ENCODE measurements at regions not wholly inside any gene's neighbourhood (a gene's known extent, or its start where the extent isn't known, plus 50 kb on each side); places are given as distances from the start of the nearest gene placed in this dataset.

- Histone ChIP-seq H3K79me2 (ENCODE audit: control insufficient read depth, insufficient read depth, low read length) (no peaks in the 10 kb centered on the region), H4K20me1 (ENCODE audit: control insufficient read depth, insufficient read depth) (no peaks in the 10 kb centered on the region), H3K27ac (ENCODE audit: control insufficient read depth, insufficient read depth) (no peak overlapping the region), H3K4me1 (ENCODE audit: control insufficient read depth, insufficient read depth, low read length) (no peaks in the 10 kb centered on the region), H3K36me3 (ENCODE audit: control insufficient read depth in 2 of 2, insufficient read depth in 2 of 2, low read length in 1 of 2) (no peaks in the 10 kb centered on the region), H3K9me3 (replicated peaks; ENCODE audit: control insufficient read depth, insufficient read depth, low read length) (no peaks in the 10 kb centered on the region), H3K27me3 (replicated peaks in 1 of 2; ENCODE audit: control insufficient read depth in 2 of 2, insufficient read depth in 2 of 2, low read length in 1 of 2) (peaks cover 0 to 2% of the 10 kb centered on the region in 2 experiments; a peak in 1 of 4 replicates), H3K9ac (ENCODE audit: control insufficient read depth, insufficient read depth, low read length) (no peak overlapping the region), H3K4me3 (no peak overlapping the region), H2AFZ (ENCODE audit: control insufficient read depth, low read depth, low read length) (no peak overlapping the region), H3K4me2 (ENCODE audit: control insufficient read depth, insufficient read depth) (no peak overlapping the region)
- ATAC-seq (no peak), DNase-seq (ENCODE audit: low read depth, low spot score) (no peak), FAIRE-seq (no peak)
- CTCF ChIA-PET: no interaction called here
- SMC1A ChIA-PET (ENCODE audit: uncharacterized antibody, unreplicated experiment): no interaction called here
- no TSS peak for BruUV-seq (replicated peaks)
- POLR2A ChIA-PET: no interaction called here
- intact Hi-C loops (cut with micrococcal nuclease; ENCODE audit: unreplicated experiment) (no loop called here), in situ Hi-C loops (cut with MboI) (no loop called here)
- 60% methylated on average over 5 of the region's 5 CpGs for WGBS (ENCODE audit: insufficient coverage, insufficient replicate concordance, low lambda C conversion rate, missing lambda C conversion rate)
- RAD21 ChIA-PET (ENCODE audit: unreplicated experiment): no interaction called here
- no peak for TF ChIP-seq CEBPZ (IDR thresholded peaks at IDR 0.05; ENCODE audit: low read depth, low read length)
- TF ChIP-seq FOXK2 (IDR thresholded peaks at IDR 0.05): no peak
- TF ChIP-seq MEF2B (IDR thresholded peaks at IDR 0.05; ENCODE audit: partially characterized antibody, poor library complexity, severe bottlenecking): no peak
- TF ChIP-seq, protein P1, sequence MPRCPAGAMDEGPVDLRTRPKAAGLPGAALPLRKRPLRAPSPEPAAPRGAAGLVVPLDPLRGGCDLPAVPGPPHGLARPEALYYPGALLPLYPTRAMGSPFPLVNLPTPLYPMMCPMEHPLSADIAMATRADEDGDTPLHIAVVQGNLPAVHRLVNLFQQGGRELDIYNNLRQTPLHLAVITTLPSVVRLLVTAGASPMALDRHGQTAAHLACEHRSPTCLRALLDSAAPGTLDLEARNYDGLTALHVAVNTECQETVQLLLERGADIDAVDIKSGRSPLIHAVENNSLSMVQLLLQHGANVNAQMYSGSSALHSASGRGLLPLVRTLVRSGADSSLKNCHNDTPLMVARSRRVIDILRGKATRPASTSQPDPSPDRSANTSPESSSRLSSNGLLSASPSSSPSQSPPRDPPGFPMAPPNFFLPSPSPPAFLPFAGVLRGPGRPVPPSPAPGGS (IDR thresholded peaks at IDR 0.05; ENCODE audit: borderline replicate concordance, insufficient read depth, low read depth, low read length, poor library complexity, severe bottlenecking): no peak
- TF ChIP-seq, protein P2, sequence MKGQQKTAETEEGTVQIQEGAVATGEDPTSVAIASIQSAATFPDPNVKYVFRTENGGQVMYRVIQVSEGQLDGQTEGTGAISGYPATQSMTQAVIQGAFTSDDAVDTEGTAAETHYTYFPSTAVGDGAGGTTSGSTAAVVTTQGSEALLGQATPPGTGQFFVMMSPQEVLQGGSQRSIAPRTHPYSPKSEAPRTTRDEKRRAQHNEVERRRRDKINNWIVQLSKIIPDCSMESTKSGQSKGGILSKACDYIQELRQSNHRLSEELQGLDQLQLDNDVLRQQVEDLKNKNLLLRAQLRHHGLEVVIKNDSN (IDR thresholded peaks at IDR 0.05; ENCODE audit: borderline replicate concordance, extremely low read length, insufficient read depth, low read depth, low read length): no peak
- TF ChIP-seq, protein P3, sequence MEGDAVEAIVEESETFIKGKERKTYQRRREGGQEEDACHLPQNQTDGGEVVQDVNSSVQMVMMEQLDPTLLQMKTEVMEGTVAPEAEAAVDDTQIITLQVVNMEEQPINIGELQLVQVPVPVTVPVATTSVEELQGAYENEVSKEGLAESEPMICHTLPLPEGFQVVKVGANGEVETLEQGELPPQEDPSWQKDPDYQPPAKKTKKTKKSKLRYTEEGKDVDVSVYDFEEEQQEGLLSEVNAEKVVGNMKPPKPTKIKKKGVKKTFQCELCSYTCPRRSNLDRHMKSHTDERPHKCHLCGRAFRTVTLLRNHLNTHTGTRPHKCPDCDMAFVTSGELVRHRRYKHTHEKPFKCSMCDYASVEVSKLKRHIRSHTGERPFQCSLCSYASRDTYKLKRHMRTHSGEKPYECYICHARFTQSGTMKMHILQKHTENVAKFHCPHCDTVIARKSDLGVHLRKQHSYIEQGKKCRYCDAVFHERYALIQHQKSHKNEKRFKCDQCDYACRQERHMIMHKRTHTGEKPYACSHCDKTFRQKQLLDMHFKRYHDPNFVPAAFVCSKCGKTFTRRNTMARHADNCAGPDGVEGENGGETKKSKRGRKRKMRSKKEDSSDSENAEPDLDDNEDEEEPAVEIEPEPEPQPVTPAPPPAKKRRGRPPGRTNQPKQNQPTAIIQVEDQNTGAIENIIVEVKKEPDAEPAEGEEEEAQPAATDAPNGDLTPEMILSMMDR (IDR thresholded peaks at IDR 0.05 in 2 of 3, conservative IDR thresholded peaks at IDR 0.05 in 1 of 3; ENCODE audit: control insufficient read depth in 2 of 3, extremely low read depth in 1 of 3, insufficient read depth in 1 of 3, low read depth in 3 of 3, low read length in 3 of 3): no peak
- TF ChIP-seq BHLHE40 (IDR thresholded peaks at IDR 0.05; ENCODE audit: borderline replicate concordance in 1 of 2, low read depth in 2 of 2, low read length in 1 of 2): no peak
- no peak for TF ChIP-seq SMARCA5 (IDR thresholded peaks at IDR 0.05)
- TF ChIP-seq ZZZ3 (IDR thresholded peaks at IDR 0.05; ENCODE audit: control insufficient read depth, insufficient read length, low read depth): no peak
- TF ChIP-seq, protein P4, sequence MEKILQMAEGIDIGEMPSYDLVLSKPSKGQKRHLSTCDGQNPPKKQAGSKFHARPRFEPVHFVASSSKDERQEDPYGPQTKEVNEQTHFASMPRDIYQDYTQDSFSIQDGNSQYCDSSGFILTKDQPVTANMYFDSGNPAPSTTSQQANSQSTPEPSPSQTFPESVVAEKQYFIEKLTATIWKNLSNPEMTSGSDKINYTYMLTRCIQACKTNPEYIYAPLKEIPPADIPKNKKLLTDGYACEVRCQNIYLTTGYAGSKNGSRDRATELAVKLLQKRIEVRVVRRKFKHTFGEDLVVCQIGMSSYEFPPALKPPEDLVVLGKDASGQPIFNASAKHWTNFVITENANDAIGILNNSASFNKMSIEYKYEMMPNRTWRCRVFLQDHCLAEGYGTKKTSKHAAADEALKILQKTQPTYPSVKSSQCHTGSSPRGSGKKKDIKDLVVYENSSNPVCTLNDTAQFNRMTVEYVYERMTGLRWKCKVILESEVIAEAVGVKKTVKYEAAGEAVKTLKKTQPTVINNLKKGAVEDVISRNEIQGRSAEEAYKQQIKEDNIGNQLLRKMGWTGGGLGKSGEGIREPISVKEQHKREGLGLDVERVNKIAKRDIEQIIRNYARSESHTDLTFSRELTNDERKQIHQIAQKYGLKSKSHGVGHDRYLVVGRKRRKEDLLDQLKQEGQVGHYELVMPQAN (conservative IDR thresholded peaks at IDR 0.05): no peak
- TF ChIP-seq ZBTB33 (IDR thresholded peaks at IDR 0.05): no peak
Observed at GRCh38 chr1:226497276-226497833, 51.2 kb upstream of the STUM start.

All from GM12878 (cell line).